Ishikawa (cell line): ENCODE measurements at regions not wholly inside any gene's neighbourhood (a gene's known extent, or its start where the extent isn't known, plus 50 kb on each side); places are given as distances from the start of the nearest gene placed in this dataset.

Source experiments
- CEBPB ChIP-seq: IDR thresholded peaks from 2 replicates; pipeline ENCODE4 v1.6.1; 2012
- CREB1 ChIP-seq: IDR thresholded peaks from 2 replicates; pipeline ENCODE4 v1.6.1; 2012; ENCODE audit warnings: low read depth
- EGR1 ChIP-seq: IDR thresholded peaks from 2 replicates; pipeline ENCODE4 v1.6.1; 2012
- EP300 ChIP-seq: IDR thresholded peaks from 2 replicates; pipeline ENCODE4 v1.6.1; 2012; ENCODE audit warnings: borderline replicate concordance
- FOXM1 ChIP-seq: IDR thresholded peaks from 2 replicates; pipeline ENCODE4 v1.6.1; 2012; ENCODE audit warnings: low read depth, borderline replicate concordance
- MAX ChIP-seq: IDR thresholded peaks from 2 replicates; pipeline ENCODE4 v1.6.1; 2012
- NFIC ChIP-seq: IDR thresholded peaks from 2 replicates; pipeline ENCODE4 v1.6.1; 2012
- RAD21 ChIP-seq: IDR thresholded peaks from 2 replicates; pipeline ENCODE4 v1.6.1; 2012; ENCODE audit warnings: low read depth
- REST ChIP-seq: IDR thresholded peaks from 2 replicates; pipeline ENCODE4 v1.6.1; 2012; ENCODE audit warnings: low read depth, mild to moderate bottlenecking
- TAF1 ChIP-seq: IDR thresholded peaks from 2 replicates; pipeline ENCODE4 v1.6.1; 2012; ENCODE audit warnings: low read depth, mild to moderate bottlenecking
- TCF12 ChIP-seq: IDR thresholded peaks from 2 replicates; pipeline ENCODE4 v1.6.1; 2012; ENCODE audit warnings: low read depth
- TEAD4 ChIP-seq: IDR thresholded peaks from 2 replicates; pipeline ENCODE4 v1.6.1; 2012
- USF1 ChIP-seq: IDR thresholded peaks from 2 replicates; pipeline ENCODE4 v1.6.1; 2012
- YY1 ChIP-seq: IDR thresholded peaks from 2 replicates; pipeline ENCODE4 v1.6.1; 2012; ENCODE audit warnings: low read depth
- ZBTB7A ChIP-seq: IDR thresholded peaks from 2 replicates; pipeline ENCODE4 v1.6.1; 2012; ENCODE audit warnings: low read depth

- TF ChIP-seq MAX (no peak), EGR1 (no peak), EP300 (no peak), NFIC (no peak), CREB1 (no peak), FOXM1 (no peak), RAD21 (no peak), TCF12 (no peak), REST (no peak), YY1 (no peak), CEBPB (no peak)
Measured at GRCh38 chr15:95839367-95839782, 491.1 kb upstream of the NR2F2 start.

GRCh38 chr15:95840004-95840403 is 490.5 kb upstream of the NR2F2 start:
- TF ChIP-seq ZBTB7A, result no peak
- TF ChIP-seq USF1, result no peak
- no peak for TF ChIP-seq EP300
- TF ChIP-seq REST, result no peak
- no peak for TF ChIP-seq TCF12
- no peak for TF ChIP-seq TEAD4
- no peak for TF ChIP-seq EGR1
- TF ChIP-seq MAX, result no peak
- no peak for TF ChIP-seq NFIC
- no peak for TF ChIP-seq TAF1
- TF ChIP-seq CEBPB, result no peak
- no peak for TF ChIP-seq FOXM1
- TF ChIP-seq RAD21, result no peak
- no peak for TF ChIP-seq YY1

DNA sequence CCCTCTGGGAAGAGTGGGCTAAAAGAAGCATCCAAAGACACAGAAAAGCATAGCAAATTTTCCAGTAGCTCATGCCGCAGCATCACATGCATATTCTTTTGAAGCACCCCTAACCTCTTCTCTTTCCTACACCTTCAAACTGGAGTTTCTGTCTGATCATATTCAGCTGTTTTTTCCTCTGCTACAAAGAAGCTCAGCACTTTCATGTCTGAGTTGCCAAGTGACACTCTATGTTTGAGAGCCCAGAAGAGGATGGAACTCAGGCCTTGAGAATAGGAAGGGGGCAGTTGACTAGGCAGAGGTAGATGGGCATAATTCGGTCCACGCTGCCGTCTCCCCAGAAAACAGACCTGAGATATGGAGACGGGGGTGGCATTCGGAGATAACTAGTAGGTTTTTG is 489.6 kb upstream of the NR2F2 start:
- TF ChIP-seq REST (no peak), EP300 (no peak), NFIC (no peak), TEAD4 (no peak), TAF1 (no peak), RAD21 (no peak), CREB1 (no peak), EGR1 (no peak), CEBPB (no peak), YY1 (no peak)

GRCh38 chr15:95842576-95842975 is 487.9 kb upstream of the NR2F2 start:
- TF ChIP-seq EP300 (no peak), CREB1 (no peak), EGR1 (no peak), NFIC (no peak), USF1 (no peak), RAD21 (no peak), TAF1 (no peak), ZBTB7A (no peak), CEBPB (no peak), YY1 (no peak), TEAD4 (no peak), FOXM1 (no peak), MAX (no peak), TCF12 (no peak), REST (no peak)
